Lower leg skin (tissue), 4 donors: ENCODE measurements at regions not wholly inside any gene's neighbourhood (a gene's known extent, or its start where the extent isn't known, plus 50 kb on each side); places are given as distances from the start of the nearest gene placed in this dataset.

Experiments
- DNase-seq, 2 donors: peaks; one replicate each; pipeline ENCODE4 v3.0.0-alpha.2; 2019; ENCODE audit warnings: low spot score in 2 of 2
- H3K4me3 ChIP-seq: fragments of 200-600 bp; sonication (generic); 2 replicates; pipeline ENCODE4 v1.5.1; 2017; ENCODE audit warnings: mild to moderate bottlenecking, low read depth; ENCODE audit not compliant: poor library complexity, severe bottlenecking
- CTCF ChIP-seq, 3 donors: fragments of 450-650 bp; IDR thresholded peaks; one replicate each; pipeline ENCODE4 v1.5.1; 2016; ENCODE audit warnings: antibody characterized with exemption in 3 of 3, mild to moderate bottlenecking in 3 of 3, moderate library complexity in 2 of 3
- POLR2A ChIP-seq, 2 donors: fragments of 450-650 bp; IDR thresholded peaks; one replicate each; pipeline ENCODE4 v1.6.1; 2016 to 2017; ENCODE audit warnings: antibody characterized with exemption in 2 of 2, mild to moderate bottlenecking in 1 of 2, moderate library complexity in 1 of 2
- WGBS, 2 donors: methylation state at CpG; one replicate each; pipeline ENCODE4 v1.1.5; 2018; 5-methylcytosine and 5-hydroxymethylcytosine counted together
- intact Hi-C: fragments of 100-400 bp; cut with DNase I; formaldehyde crosslinking; loops from one replicate; pipeline ENCODE4 v1.15.0; 2023; ENCODE audit warnings: low total_unique reads

- no peak for TF ChIP-seq POLR2A (IDR thresholded peaks at IDR 0.05)
- no peak for TF ChIP-seq CTCF (IDR thresholded peaks at IDR 0.05)
- intact Hi-C loops = no loop called here
- no peak overlapping the region for H3K4me3 ChIP-seq
- no peak for DNase-seq
- 46 to 65% methylated on average over 5 of the region's 5 CpGs for WGBS, 2 donors
Measured at GRCh38 chr4:23333556-23333945, 556.3 kb downstream of the PPARGC1A start.

DNA sequence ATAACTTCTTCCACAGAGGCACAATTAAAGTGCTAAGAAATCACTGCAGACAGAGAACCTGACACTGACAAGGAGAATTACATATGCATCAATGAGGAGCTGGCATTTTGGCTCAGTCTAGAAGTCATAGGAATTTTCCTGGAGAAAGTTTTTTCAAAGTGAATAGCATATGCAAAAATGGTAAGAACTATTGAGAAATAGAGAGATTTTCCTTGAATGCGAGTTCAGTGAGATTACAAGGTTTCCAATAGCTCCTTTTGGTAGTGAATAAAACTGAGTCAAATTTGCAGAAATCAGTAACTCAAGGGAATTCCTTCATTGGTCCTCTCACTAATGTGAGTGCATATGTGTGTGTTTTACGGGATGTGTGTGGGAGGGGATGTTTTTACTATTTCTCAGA, 557.5 kb downstream of the PPARGC1A start:
- no peak for TF ChIP-seq POLR2A (IDR thresholded peaks at IDR 0.05)
- no peak for TF ChIP-seq CTCF (IDR thresholded peaks at IDR 0.05)
- intact Hi-C loops = no loop called here
- no peak for DNase-seq
- 73 to 75% methylated on average over 2 of the region's 2 CpGs for WGBS, 2 donors
- no peak overlapping the region for H3K4me3 ChIP-seq

DNA sequence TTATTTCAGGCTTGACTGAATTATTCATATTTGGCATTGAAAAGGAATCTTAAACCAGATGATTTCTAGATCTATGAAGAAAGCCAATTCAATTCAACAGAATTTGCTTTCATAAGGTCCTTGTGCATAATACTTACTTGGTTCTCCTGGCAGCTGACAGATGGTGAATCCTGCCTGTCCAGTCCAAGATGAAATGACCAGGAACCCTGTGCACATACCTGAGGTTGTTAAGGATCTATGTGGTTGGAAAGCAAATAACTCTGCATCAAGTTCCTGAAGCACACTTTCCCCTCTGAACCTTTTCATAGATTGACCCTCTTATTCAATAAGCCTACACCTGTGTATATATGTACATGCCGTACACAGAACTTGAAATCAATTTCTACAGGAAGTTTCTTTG, 562.7 kb downstream of the PPARGC1A start:
- TF ChIP-seq POLR2A (IDR thresholded peaks at IDR 0.05) (no peak), CTCF (IDR thresholded peaks at IDR 0.05) (no peak)
- intact Hi-C loops = no loop called here
- H3K4me3 ChIP-seq = no peak overlapping the region
- no peak for DNase-seq
- 92 to 96% methylated on average over 1 of the region's 1 CpG for WGBS, 2 donors

GRCh38 chr4:23324021-23324690, 565.7 kb downstream of the PPARGC1A start:
- TF ChIP-seq CTCF (IDR thresholded peaks at IDR 0.05) (no peak), POLR2A (IDR thresholded peaks at IDR 0.05) (no peak)
- DNase-seq = no peak
- intact Hi-C loops = no loop called here
- no peak overlapping the region for H3K4me3 ChIP-seq
- 51% methylated on average over 3 of the region's 3 CpGs for WGBS, 2 donors

GRCh38 chr4:23323436-23323835, 566.4 kb downstream of the PPARGC1A start:
- DNase-seq = no peak
- TF ChIP-seq CTCF (IDR thresholded peaks at IDR 0.05) (no peak), POLR2A (IDR thresholded peaks at IDR 0.05) (no peak)
- intact Hi-C loops = no loop called here
- H3K4me3 ChIP-seq = no peak overlapping the region
- WGBS, 2 donors = 93 to 95% methylated on average over 1 of the region's 1 CpG

- DNase-seq = no peak
- intact Hi-C loops = no loop called here
- no peak for TF ChIP-seq POLR2A (IDR thresholded peaks at IDR 0.05)
- no peak for TF ChIP-seq CTCF (IDR thresholded peaks at IDR 0.05)
Measured at GRCh38 chr4:23322732-23323131, 567.1 kb downstream of the PPARGC1A start.

More at GRCh38 chr4:23322732-23323131, 567.1 kb downstream of the PPARGC1A start:
- H3K4me3 ChIP-seq = no peak overlapping the region
